GM12878 (cell line): ENCODE measurements at regions not wholly inside any gene's neighbourhood (a gene's known extent, or its start where the extent isn't known, plus 50 kb on each side); places are given as distances from the start of the nearest gene placed in this dataset.

Experiments used
- ATAC-seq: fragments of 200-7000 bp; cut with Tn5 transposase; 3 replicates; pipeline ENCODE4 v1.9.1; 2020; ENCODE audit warnings: mild to moderate bottlenecking, moderate library complexity
- BruUV-seq: library from RNA; stranded (reverse); fragments of 400-500 nt; replicated peaks from 2 replicates; lab custom pipeline; 2021; lab: Mats Ljungman, UMichigan
- CTCF ChIA-PET: fragments of 300-600 bp; sonication (Branson Sonifier 250); formaldehyde crosslinking; extraction: SDS; loops from one replicate; lab custom pipeline; 2021; ENCODE audit warnings: inconsistent platforms; lab: Yijun Ruan, JAX
- POLR2A ChIA-PET: fragments of 350-600 bp; formaldehyde crosslinking; extraction: SDS; loops from one replicate; lab custom pipeline; 2021; ENCODE audit warnings: inconsistent platforms; lab: Charles Lee
- RAD21 ChIA-PET: fragments of 300-600 bp; sonication (Branson Sonifier 250); formaldehyde crosslinking; loops from one replicate; lab custom pipeline; 2023; ENCODE audit warnings: antibody characterized with exemption; ENCODE audit not compliant: unreplicated experiment; lab: Charles Lee
- SMC1A ChIA-PET: fragments of 300-600 bp; sonication (Branson Sonifier 250); formaldehyde crosslinking; loops from one replicate; lab custom pipeline; 2023; ENCODE audit not compliant: unreplicated experiment, uncharacterized antibody; lab: Charles Lee
- DNase-seq: peaks from one replicate; pipeline ENCODE4 v3.0.0-alpha.2; 2011; ENCODE audit warnings: low read depth, low spot score
- FAIRE-seq: peaks from 3 replicates; lab custom pipeline; 2011; peaks lifted over from hg19 to GRCh38; lab: Jason Lieb, UNC
- H2AFZ ChIP-seq: 2 replicates; pipeline ENCODE4 v1.6.0; 2011; ENCODE audit warnings: low read depth, low read length, control low read depth; ENCODE audit not compliant: control insufficient read depth
- H3K27ac ChIP-seq: 2 replicates; pipeline ENCODE4 v1.5.1; 2011; ENCODE audit warnings: control low read depth; ENCODE audit not compliant: control insufficient read depth, insufficient read depth
- H3K27me3 ChIP-seq, 2 experiments: replicated peaks in 1 of 2; 2 replicates each; pipeline versions ENCODE4 v1.6.0 to v1.6.1; 2011; ENCODE audit warnings: low read length in 1 of 2; ENCODE audit not compliant: control insufficient read depth in 2 of 2, insufficient read depth in 2 of 2
- H3K36me3 ChIP-seq, 2 experiments: 2 replicates each; pipeline ENCODE4 v1.5.1; 2011; ENCODE audit warnings: low read length in 1 of 2; ENCODE audit not compliant: control insufficient read depth in 2 of 2, insufficient read depth in 2 of 2
- H3K4me1 ChIP-seq: 2 replicates; pipeline ENCODE4 v1.6.1; 2011; ENCODE audit warnings: mild to moderate bottlenecking, low read length, moderate library complexity, mixed read lengths; ENCODE audit not compliant: control insufficient read depth, insufficient read depth
- H3K4me2 ChIP-seq: 2 replicates; pipeline ENCODE4 v1.6.0; 2011; ENCODE audit warnings: control low read depth; ENCODE audit not compliant: control insufficient read depth, insufficient read depth
- H3K4me3 ChIP-seq: fragments of 200-600 bp; sonication (generic); 2 replicates; pipeline ENCODE4 v1.5.1; 2016
- H3K79me2 ChIP-seq: 2 replicates; pipeline ENCODE4 v1.6.0; 2011; ENCODE audit warnings: low read length; ENCODE audit not compliant: control insufficient read depth, insufficient read depth
- H3K9ac ChIP-seq: 2 replicates; pipeline ENCODE4 v1.8.0; 2011; ENCODE audit warnings: low read length, control low read depth, mixed read lengths; ENCODE audit not compliant: control insufficient read depth, insufficient read depth
- H3K9me3 ChIP-seq: replicated peaks from 3 replicates; pipeline ENCODE4 v1.5.1; 2011; ENCODE audit warnings: mild to moderate bottlenecking, low read length; ENCODE audit not compliant: control insufficient read depth, insufficient read depth
- H4K20me1 ChIP-seq: 2 replicates; pipeline ENCODE4 v1.6.0; 2011; ENCODE audit not compliant: control insufficient read depth, insufficient read depth
- ASH2L ChIP-seq: fragments of 300-600, 200-600 bp; sonication (generic); IDR thresholded peaks from 2 replicates; pipeline ENCODE4 v1.6.1; 2017; ENCODE audit warnings: low read depth, mild to moderate bottlenecking, borderline replicate concordance
- ATF3 ChIP-seq: IDR thresholded peaks from 2 replicates; pipeline ENCODE4 v1.6.1; 2011; ENCODE audit warnings: low read depth, mild to moderate bottlenecking, low read length, moderate library complexity, borderline replicate concordance; ENCODE audit errors: extremely low read depth
- ATF7 ChIP-seq: fragments of 450-650 bp; IDR thresholded peaks from 2 replicates; pipeline ENCODE4 v1.6.1; 2016; ENCODE audit warnings: low read depth, mild to moderate bottlenecking
- FOXK2 ChIP-seq: fragments of 450-650 bp; IDR thresholded peaks from 2 replicates; pipeline ENCODE4 v1.6.1; 2017; ENCODE audit warnings: mild to moderate bottlenecking, moderate library complexity
- HDAC6 ChIP-seq: fragments of 200-600 bp; sonication (generic); IDR thresholded peaks from one replicate; pipeline ENCODE4 v1.8.0; 2017; ENCODE audit warnings: antibody characterized with exemption; ENCODE audit not compliant: unreplicated experiment
- JUND ChIP-seq: IDR thresholded peaks from 2 replicates; pipeline ENCODE4 v1.6.1; 2012; ENCODE audit warnings: low read depth, mild to moderate bottlenecking, low read length, improper control_type of control experiment, moderate library complexity
- MTA3 ChIP-seq: IDR thresholded peaks from 2 replicates; pipeline ENCODE4 v1.6.1; 2012; ENCODE audit warnings: low read length, inconsistent platforms, borderline replicate concordance
- NFYB ChIP-seq: IDR thresholded peaks from 2 replicates; pipeline ENCODE4 v1.6.1; 2011; ENCODE audit warnings: low read depth, mild to moderate bottlenecking, low read length, improper control_type of control experiment, moderate library complexity; ENCODE audit not compliant: insufficient read depth
- SREBF1 ChIP-seq: IDR thresholded peaks from 2 replicates; pipeline ENCODE4 v1.6.1; 2012; ENCODE audit warnings: mild to moderate bottlenecking, low read length
- SRF ChIP-seq, 2 experiments: IDR thresholded peaks; 2 replicates each; pipeline ENCODE4 v1.6.1; 2011; ENCODE audit warnings: low read depth in 2 of 2, low read length in 2 of 2, mild to moderate bottlenecking in 1 of 2, moderate library complexity in 1 of 2
- TBL1XR1 ChIP-seq: IDR thresholded peaks from 2 replicates; pipeline ENCODE4 v1.6.1; 2012; ENCODE audit warnings: low read depth, low read length, improper control_type of control experiment
- ZSCAN29 ChIP-seq: fragments of 450-650 bp; IDR thresholded peaks from 2 replicates; pipeline ENCODE4 v1.6.1; 2017; ENCODE audit warnings: mild to moderate bottlenecking, moderate library complexity
- WGBS: methylation state at CpG from one replicate; pipeline ENCODE4 v1.1.6; 2016; ENCODE audit warnings: low lambda C conversion rate; ENCODE audit not compliant: insufficient replicate concordance, insufficient coverage; ENCODE audit errors: missing lambda C conversion rate; 5-methylcytosine and 5-hydroxymethylcytosine counted together
- in situ Hi-C: fragments of 300-500 bp; cut with MboI; formaldehyde crosslinking; loops from 9 replicates; pipeline ENCODE4 v1.14.3; 2018; ENCODE audit warnings: mixed read lengths
- intact Hi-C: fragments of 100-400 bp; cut with micrococcal nuclease; formaldehyde crosslinking; loops from one replicate; pipeline ENCODE4 v1.14.2; 2022; ENCODE audit not compliant: unreplicated experiment
- TF ChIP-seq, protein P1 (sequence below): fragments of 450-650 bp; formaldehyde crosslinking; IDR thresholded peaks from 2 replicates; pipeline ENCODE4 v1.5.0; 2022; ENCODE audit warnings: mild to moderate bottlenecking, missing genetic modification characterization

DNA sequence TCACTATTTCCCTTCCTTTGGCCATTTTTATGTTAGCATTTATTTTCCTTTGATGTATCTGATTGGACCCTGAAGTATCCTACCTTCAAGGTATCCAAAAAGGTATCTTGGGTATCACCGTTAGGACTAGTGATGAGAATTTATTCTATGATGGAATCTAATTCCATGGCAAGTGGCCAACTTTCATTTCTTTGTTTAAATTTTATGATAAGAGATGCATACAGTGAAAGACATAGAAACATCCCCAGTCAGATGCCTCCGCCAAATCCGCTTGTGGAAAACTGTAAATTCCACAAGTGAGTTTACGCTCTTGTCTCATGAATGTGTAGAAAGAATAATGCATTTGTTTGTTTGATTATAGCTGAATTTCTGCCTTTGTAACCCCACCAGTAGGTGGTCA, 153.7 kb upstream of the NR2F2 start:
- H3K4me3 ChIP-seq: no peak overlapping the region
- no TSS peak for BruUV-seq
- no peaks in the 10 kb centered on the region for H3K4me1 ChIP-seq
- ChIA-PET RAD21 (no interaction called here), POLR2A (no interaction called here), CTCF (no interaction called here), SMC1A (no interaction called here)
- no peaks in the 10 kb centered on the region for H3K27me3 ChIP-seq
- TF ChIP-seq ATF3 (no peak), MTA3 (no peak), NFYB (no peak), JUND (no peak), ATF7 (no peak), TBL1XR1 (no peak), FOXK2 (no peak), ZSCAN29 (no peak), SREBF1 (no peak), HDAC6 (no peak), SRF (IDR thresholded peaks at IDR 0.05; ENCODE audit: low read depth in 2 of 2, low read length in 2 of 2) (no peak), ASH2L (no peak)
- TF ChIP-seq, protein P1, sequence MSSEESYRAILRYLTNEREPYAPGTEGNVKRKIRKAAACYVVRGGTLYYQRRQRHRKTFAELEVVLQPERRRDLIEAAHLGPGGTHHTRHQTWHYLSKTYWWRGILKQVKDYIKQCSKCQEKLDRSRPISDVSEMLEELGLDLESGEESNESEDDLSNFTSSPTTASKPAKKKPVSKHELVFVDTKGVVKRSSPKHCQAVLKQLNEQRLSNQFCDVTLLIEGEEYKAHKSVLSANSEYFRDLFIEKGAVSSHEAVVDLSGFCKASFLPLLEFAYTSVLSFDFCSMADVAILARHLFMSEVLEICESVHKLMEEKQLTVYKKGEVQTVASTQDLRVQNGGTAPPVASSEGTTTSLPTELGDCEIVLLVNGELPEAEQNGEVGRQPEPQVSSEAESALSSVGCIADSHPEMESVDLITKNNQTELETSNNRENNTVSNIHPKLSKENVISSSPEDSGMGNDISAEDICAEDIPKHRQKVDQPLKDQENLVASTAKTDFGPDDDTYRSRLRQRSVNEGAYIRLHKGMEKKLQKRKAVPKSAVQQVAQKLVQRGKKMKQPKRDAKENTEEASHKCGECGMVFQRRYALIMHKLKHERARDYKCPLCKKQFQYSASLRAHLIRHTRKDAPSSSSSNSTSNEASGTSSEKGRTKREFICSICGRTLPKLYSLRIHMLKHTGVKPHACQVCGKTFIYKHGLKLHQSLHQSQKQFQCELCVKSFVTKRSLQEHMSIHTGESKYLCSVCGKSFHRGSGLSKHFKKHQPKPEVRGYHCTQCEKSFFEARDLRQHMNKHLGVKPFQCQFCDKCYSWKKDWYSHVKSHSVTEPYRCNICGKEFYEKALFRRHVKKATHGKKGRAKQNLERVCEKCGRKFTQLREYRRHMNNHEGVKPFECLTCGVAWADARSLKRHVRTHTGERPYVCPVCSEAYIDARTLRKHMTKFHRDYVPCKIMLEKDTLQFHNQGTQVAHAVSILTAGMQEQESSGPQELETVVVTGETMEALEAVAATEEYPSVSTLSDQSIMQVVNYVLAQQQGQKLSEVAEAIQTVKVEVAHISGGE (CRISPR knock-in tag): no peak
- ATAC-seq (no peak), DNase-seq (no peak), FAIRE-seq (no peak)
- no peaks in the 10 kb centered on the region for H4K20me1 ChIP-seq
- no peak overlapping the region for H3K9ac ChIP-seq
- H3K4me2 ChIP-seq: no peak overlapping the region
- WGBS: 59% methylated on average over 4 of the region's 4 CpGs
- no peak overlapping the region for H3K27ac ChIP-seq
- in situ Hi-C loops (no loop called here), intact Hi-C loops (no loop called here)
- no peaks in the 10 kb centered on the region for H3K79me2 ChIP-seq
- H3K9me3 ChIP-seq: no peaks in the 10 kb centered on the region; the same call in 1 of the 3 replicates
- no peak overlapping the region for H2AFZ ChIP-seq
- H3K36me3 ChIP-seq: no peaks in the 10 kb centered on the region
